Tibial nerve (tissue), 4 donors: ENCODE measurements at regions not wholly inside any gene's neighbourhood (a gene's known extent, or its start where the extent isn't known, plus 50 kb on each side); places are given as distances from the start of the nearest gene placed in this dataset.

Experiments
- DNase-seq, 2 donors: peaks; one replicate each; pipeline ENCODE4 v3.0.0-alpha.2; 2019; ENCODE audit warnings: low spot score in 2 of 2
- H3K27ac ChIP-seq, 4 donors: fragments of 200-600 bp; sonication (generic) in 3 of 4; one replicate each; pipeline ENCODE4 v1.5.1; 2017 to 2019; ENCODE audit warnings: mild to moderate bottlenecking in 1 of 4
- H3K27me3 ChIP-seq, 2 donors: fragments of 200-600 bp; sonication (generic) in 1 of 2; one replicate each; pipeline versions ENCODE4 v1.5.1 to v1.6.0; 2017 to 2019
- H3K36me3 ChIP-seq, 3 donors: fragments of 200-600 bp; sonication (generic); one replicate each; pipeline ENCODE4 v1.5.1; 2018 to 2019
- H3K4me1 ChIP-seq, 4 donors: fragments of 200-600 bp; sonication (generic) in 3 of 4; one replicate each; pipeline ENCODE4 v1.5.1; 2017 to 2019
- H3K4me3 ChIP-seq, 4 donors: fragments of 200-600 bp; sonication (generic) in 3 of 4; one replicate each; pipeline ENCODE4 v1.5.1; 2017 to 2019; ENCODE audit warnings: mild to moderate bottlenecking in 1 of 4, moderate library complexity in 1 of 4
- H3K9me3 ChIP-seq, 4 donors: fragments of 200-600 bp; sonication (generic) in 3 of 4; one replicate each; pipeline ENCODE4 v1.5.1; 2017 to 2019
- EP300 ChIP-seq, 2 donors: sonication (generic); formaldehyde crosslinking; IDR thresholded peaks; one replicate each; pipeline ENCODE4 v1.6.1; 2017; ENCODE audit warnings: antibody characterized with exemption in 2 of 2, mild to moderate bottlenecking in 1 of 2
- POLR2A ChIP-seq, 2 donors: fragments of 450-650 bp; IDR thresholded peaks; one replicate each; pipeline ENCODE4 v1.6.1; 2017; ENCODE audit warnings: antibody characterized with exemption in 2 of 2, mild to moderate bottlenecking in 2 of 2, moderate library complexity in 2 of 2
- WGBS, 2 donors: methylation state at CpG; one replicate each; pipeline ENCODE4 v1.1.5; 2018; 5-methylcytosine and 5-hydroxymethylcytosine counted together
- TF ChIP-seq, protein P1 (sequence below), 5 experiments: fragments of 200-600 bp in 3 of 5; fragments of 450-650 bp in 2 of 5; sonication (generic) in 3 of 5; IDR thresholded peaks; one replicate each; pipeline ENCODE4 v1.5.1; 2016 to 2019; ENCODE audit warnings: antibody characterized with exemption in 5 of 5, mild to moderate bottlenecking in 3 of 5, moderate library complexity in 2 of 5

GRCh38 chr7:155869784-155870076 lies 57.5 kb upstream of the SHH start:
- WGBS, 2 donors = 79 to 92% methylated on average over 13 of the region's 13 CpGs
- DNase-seq = no peak
- no peaks in the 10 kb centered on the region for H3K4me1 ChIP-seq

GRCh38 chr7:155868955-155869783 lies 56.9 kb upstream of the SHH start:
- H3K9me3 ChIP-seq = no peaks in the 10 kb centered on the region
- DNase-seq = no peak
- no peaks in the 10 kb centered on the region for H3K36me3 ChIP-seq
- H3K27ac ChIP-seq = no peak overlapping the region
- 79 to 83% methylated on average over 10 of the region's 10 CpGs for WGBS, 2 donors
- TF ChIP-seq EP300 (IDR thresholded peaks at IDR 0.05) (no peak), POLR2A (IDR thresholded peaks at IDR 0.05) (no peak)
- TF ChIP-seq, protein P1, sequence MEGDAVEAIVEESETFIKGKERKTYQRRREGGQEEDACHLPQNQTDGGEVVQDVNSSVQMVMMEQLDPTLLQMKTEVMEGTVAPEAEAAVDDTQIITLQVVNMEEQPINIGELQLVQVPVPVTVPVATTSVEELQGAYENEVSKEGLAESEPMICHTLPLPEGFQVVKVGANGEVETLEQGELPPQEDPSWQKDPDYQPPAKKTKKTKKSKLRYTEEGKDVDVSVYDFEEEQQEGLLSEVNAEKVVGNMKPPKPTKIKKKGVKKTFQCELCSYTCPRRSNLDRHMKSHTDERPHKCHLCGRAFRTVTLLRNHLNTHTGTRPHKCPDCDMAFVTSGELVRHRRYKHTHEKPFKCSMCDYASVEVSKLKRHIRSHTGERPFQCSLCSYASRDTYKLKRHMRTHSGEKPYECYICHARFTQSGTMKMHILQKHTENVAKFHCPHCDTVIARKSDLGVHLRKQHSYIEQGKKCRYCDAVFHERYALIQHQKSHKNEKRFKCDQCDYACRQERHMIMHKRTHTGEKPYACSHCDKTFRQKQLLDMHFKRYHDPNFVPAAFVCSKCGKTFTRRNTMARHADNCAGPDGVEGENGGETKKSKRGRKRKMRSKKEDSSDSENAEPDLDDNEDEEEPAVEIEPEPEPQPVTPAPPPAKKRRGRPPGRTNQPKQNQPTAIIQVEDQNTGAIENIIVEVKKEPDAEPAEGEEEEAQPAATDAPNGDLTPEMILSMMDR (IDR thresholded peaks at IDR 0.05) = no peak
- no peaks in the 10 kb centered on the region for H3K4me1 ChIP-seq
- H3K4me3 ChIP-seq = no peak overlapping the region
- no peaks in the 10 kb centered on the region for H3K27me3 ChIP-seq

More at GRCh38 chr7:155869784-155870076, 57.5 kb upstream of the SHH start:
- no peak for TF ChIP-seq EP300 (IDR thresholded peaks at IDR 0.05)
- TF ChIP-seq, protein P1 (IDR thresholded peaks at IDR 0.05) = no peak
- no peak for TF ChIP-seq POLR2A (IDR thresholded peaks at IDR 0.05)
- H3K9me3 ChIP-seq = no peaks in the 10 kb centered on the region
- no peaks in the 10 kb centered on the region for H3K36me3 ChIP-seq
- H3K4me3 ChIP-seq = no peak overlapping the region
- H3K27me3 ChIP-seq = no peaks in the 10 kb centered on the region
- no peak overlapping the region for H3K27ac ChIP-seq

DNA sequence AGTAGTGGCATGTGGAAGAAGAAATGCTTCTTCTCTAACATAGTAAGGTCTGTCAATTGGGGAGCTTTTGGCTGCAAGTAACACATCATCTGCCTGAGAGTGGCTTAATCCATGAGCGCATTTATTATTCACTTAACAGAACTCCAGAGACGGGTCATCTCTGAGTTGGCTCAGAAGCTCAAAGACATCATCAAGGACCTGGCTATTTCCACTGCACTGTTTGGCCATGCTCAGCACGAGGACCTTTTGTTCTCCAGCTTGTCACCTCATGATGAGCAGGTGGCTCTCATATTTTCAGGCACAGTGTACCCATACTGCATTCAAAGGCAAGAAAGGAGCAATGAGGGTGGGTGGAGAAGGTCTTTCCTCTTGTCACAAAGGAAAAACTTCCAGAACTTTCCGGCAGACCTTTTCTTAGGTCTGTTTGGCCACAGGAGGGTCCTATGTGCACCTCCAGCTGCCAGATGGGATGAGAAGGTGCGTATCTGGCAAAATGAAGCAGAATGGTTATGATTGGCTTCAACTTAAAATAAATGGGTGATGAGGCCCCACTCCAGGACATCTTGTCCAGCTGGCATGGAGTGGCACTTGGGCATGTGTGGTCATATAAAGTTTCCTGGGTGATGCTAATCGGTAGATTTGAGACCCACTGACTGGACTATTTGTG lies 55.6 kb upstream of the SHH start:
- H3K4me1 ChIP-seq = no peaks in the 10 kb centered on the region
- no peaks in the 10 kb centered on the region for H3K9me3 ChIP-seq
- no peak overlapping the region for H3K27ac ChIP-seq
- TF ChIP-seq, protein P1 (IDR thresholded peaks at IDR 0.05) = no peak
- TF ChIP-seq EP300 (IDR thresholded peaks at IDR 0.05) (no peak), POLR2A (IDR thresholded peaks at IDR 0.05) (no peak)
- H3K4me3 ChIP-seq = no peak overlapping the region
- WGBS, 2 donors = 70 to 84% methylated on average over 6 of the region's 6 CpGs
- no peaks in the 10 kb centered on the region for H3K36me3 ChIP-seq
- no peak for DNase-seq
- no peaks in the 10 kb centered on the region for H3K27me3 ChIP-seq

DNA sequence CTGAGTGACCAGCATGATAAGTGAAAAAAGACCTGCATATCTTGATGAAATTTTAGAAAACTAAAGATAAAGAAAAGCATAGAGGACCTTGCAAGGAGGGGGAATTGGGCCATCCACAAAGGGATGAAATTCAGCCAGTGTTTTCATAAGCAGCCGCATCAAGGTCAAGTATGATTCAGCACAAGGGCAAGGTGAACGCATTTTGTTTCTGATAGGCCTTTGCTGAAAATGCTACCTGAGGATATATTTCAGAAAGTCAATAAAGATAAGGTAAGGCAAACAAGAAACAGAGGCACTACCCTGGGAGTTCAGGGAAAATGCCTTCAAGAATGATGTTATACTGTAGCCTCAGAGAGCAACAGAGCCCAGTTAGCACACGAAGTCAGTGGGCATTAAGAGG lies 55.0 kb upstream of the SHH start:
- 65 to 69% methylated on average over 3 of the region's 3 CpGs for WGBS, 2 donors
- Histone ChIP-seq H3K36me3 (no peaks in the 10 kb centered on the region), H3K27me3 (no peaks in the 10 kb centered on the region)

More for the DNA sequence above, 55.0 kb upstream of the SHH start:
- Histone ChIP-seq H3K4me3 (no peak overlapping the region), H3K4me1 (no peaks in the 10 kb centered on the region), H3K27ac (no peak overlapping the region), H3K9me3 (no peaks in the 10 kb centered on the region)
- no peak for DNase-seq
- TF ChIP-seq EP300 (IDR thresholded peaks at IDR 0.05) (no peak), POLR2A (IDR thresholded peaks at IDR 0.05) (no peak)
- TF ChIP-seq, protein P1 (IDR thresholded peaks at IDR 0.05) = no peak
